H1 (cell line): ENCODE measurements at regions not wholly inside any gene's neighbourhood (a gene's known extent, or its start where the extent isn't known, plus 50 kb on each side); places are given as distances from the start of the nearest gene placed in this dataset.

Experiments
- BRCA1 ChIP-seq: IDR thresholded peaks from 2 replicates; pipeline ENCODE4 v1.6.1; 2012; ENCODE audit warnings: low read depth, low read length, improper control_type of control experiment
- CEBPB ChIP-seq: IDR thresholded peaks from 2 replicates; pipeline ENCODE4 v1.6.1; 2012; ENCODE audit warnings: low read depth, low read length
- KDM1A ChIP-seq: fragments of 200-600, 300-600 bp; sonication (generic); IDR thresholded peaks from 2 replicates; pipeline ENCODE4 v1.7.1; 2016; ENCODE audit warnings: mild to moderate bottlenecking, low read length, borderline replicate concordance
- NRF1 ChIP-seq: IDR thresholded peaks from 2 replicates; pipeline ENCODE4 v1.6.1; 2011; ENCODE audit warnings: mild to moderate bottlenecking, low read depth, low read length, improper control_type of control experiment
- RXRA ChIP-seq: IDR thresholded peaks from 2 replicates; pipeline ENCODE4 v1.6.1; 2011; ENCODE audit warnings: low read depth, mild to moderate bottlenecking, low read length, moderate library complexity; ENCODE audit not compliant: insufficient read depth
- SP2 ChIP-seq: IDR thresholded peaks from 2 replicates; pipeline ENCODE4 v1.6.1; 2012; ENCODE audit warnings: mild to moderate bottlenecking, low read length, inconsistent platforms
- SP4 ChIP-seq: IDR thresholded peaks from 2 replicates; pipeline ENCODE4 v1.6.1; 2012; ENCODE audit warnings: low read length, inconsistent platforms
- SRF ChIP-seq: IDR thresholded peaks from 2 replicates; pipeline ENCODE4 v1.6.1; 2011; ENCODE audit warnings: mild to moderate bottlenecking, low read depth, low read length, moderate library complexity
- SUZ12 ChIP-seq: fragments of 200-600 bp; sonication (generic); IDR thresholded peaks from 2 replicates; pipeline ENCODE4 v1.6.1; 2012; ENCODE audit warnings: mild to moderate bottlenecking, inconsistent platforms, low read length, moderate library complexity, mixed read lengths
- TCF12 ChIP-seq: IDR thresholded peaks from 2 replicates; pipeline ENCODE4 v1.6.1; 2011; ENCODE audit warnings: low read depth, mild to moderate bottlenecking, low read length
- ZNF274 ChIP-seq: IDR thresholded peaks from 2 replicates; pipeline ENCODE4 v1.7.0; 2012; ENCODE audit warnings: low read length, borderline replicate concordance; ENCODE audit errors: extremely low read depth
- TF ChIP-seq, protein P1 (sequence below): fragments of 300-600 bp; sonication (generic); IDR thresholded peaks from 2 replicates; pipeline ENCODE4 v1.7.1; 2012; ENCODE audit warnings: low read length, moderate library complexity, mild to moderate bottlenecking, inconsistent platforms; ENCODE audit not compliant: insufficient replicate concordance

- TF ChIP-seq, protein P1, sequence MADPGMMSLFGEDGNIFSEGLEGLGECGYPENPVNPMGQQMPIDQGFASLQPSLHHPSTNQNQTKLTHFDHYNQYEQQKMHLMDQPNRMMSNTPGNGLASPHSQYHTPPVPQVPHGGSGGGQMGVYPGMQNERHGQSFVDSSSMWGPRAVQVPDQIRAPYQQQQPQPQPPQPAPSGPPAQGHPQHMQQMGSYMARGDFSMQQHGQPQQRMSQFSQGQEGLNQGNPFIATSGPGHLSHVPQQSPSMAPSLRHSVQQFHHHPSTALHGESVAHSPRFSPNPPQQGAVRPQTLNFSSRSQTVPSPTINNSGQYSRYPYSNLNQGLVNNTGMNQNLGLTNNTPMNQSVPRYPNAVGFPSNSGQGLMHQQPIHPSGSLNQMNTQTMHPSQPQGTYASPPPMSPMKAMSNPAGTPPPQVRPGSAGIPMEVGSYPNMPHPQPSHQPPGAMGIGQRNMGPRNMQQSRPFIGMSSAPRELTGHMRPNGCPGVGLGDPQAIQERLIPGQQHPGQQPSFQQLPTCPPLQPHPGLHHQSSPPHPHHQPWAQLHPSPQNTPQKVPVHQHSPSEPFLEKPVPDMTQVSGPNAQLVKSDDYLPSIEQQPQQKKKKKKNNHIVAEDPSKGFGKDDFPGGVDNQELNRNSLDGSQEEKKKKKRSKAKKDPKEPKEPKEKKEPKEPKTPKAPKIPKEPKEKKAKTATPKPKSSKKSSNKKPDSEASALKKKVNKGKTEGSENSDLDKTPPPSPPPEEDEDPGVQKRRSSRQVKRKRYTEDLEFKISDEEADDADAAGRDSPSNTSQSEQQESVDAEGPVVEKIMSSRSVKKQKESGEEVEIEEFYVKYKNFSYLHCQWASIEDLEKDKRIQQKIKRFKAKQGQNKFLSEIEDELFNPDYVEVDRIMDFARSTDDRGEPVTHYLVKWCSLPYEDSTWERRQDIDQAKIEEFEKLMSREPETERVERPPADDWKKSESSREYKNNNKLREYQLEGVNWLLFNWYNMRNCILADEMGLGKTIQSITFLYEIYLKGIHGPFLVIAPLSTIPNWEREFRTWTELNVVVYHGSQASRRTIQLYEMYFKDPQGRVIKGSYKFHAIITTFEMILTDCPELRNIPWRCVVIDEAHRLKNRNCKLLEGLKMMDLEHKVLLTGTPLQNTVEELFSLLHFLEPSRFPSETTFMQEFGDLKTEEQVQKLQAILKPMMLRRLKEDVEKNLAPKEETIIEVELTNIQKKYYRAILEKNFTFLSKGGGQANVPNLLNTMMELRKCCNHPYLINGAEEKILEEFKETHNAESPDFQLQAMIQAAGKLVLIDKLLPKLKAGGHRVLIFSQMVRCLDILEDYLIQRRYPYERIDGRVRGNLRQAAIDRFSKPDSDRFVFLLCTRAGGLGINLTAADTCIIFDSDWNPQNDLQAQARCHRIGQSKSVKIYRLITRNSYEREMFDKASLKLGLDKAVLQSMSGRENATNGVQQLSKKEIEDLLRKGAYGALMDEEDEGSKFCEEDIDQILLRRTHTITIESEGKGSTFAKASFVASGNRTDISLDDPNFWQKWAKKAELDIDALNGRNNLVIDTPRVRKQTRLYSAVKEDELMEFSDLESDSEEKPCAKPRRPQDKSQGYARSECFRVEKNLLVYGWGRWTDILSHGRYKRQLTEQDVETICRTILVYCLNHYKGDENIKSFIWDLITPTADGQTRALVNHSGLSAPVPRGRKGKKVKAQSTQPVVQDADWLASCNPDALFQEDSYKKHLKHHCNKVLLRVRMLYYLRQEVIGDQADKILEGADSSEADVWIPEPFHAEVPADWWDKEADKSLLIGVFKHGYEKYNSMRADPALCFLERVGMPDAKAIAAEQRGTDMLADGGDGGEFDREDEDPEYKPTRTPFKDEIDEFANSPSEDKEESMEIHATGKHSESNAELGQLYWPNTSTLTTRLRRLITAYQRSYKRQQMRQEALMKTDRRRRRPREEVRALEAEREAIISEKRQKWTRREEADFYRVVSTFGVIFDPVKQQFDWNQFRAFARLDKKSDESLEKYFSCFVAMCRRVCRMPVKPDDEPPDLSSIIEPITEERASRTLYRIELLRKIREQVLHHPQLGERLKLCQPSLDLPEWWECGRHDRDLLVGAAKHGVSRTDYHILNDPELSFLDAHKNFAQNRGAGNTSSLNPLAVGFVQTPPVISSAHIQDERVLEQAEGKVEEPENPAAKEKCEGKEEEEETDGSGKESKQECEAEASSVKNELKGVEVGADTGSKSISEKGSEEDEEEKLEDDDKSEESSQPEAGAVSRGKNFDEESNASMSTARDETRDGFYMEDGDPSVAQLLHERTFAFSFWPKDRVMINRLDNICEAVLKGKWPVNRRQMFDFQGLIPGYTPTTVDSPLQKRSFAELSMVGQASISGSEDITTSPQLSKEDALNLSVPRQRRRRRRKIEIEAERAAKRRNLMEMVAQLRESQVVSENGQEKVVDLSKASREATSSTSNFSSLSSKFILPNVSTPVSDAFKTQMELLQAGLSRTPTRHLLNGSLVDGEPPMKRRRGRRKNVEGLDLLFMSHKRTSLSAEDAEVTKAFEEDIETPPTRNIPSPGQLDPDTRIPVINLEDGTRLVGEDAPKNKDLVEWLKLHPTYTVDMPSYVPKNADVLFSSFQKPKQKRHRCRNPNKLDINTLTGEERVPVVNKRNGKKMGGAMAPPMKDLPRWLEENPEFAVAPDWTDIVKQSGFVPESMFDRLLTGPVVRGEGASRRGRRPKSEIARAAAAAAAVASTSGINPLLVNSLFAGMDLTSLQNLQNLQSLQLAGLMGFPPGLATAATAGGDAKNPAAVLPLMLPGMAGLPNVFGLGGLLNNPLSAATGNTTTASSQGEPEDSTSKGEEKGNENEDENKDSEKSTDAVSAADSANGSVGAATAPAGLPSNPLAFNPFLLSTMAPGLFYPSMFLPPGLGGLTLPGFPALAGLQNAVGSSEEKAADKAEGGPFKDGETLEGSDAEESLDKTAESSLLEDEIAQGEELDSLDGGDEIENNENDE = no peak
- TF ChIP-seq RXRA (no peak), SRF (no peak), CEBPB (no peak), KDM1A (no peak), TCF12 (no peak), SP4 (no peak), SP2 (no peak), NRF1 (no peak), BRCA1 (no peak), ZNF274 (no peak), SUZ12 (no peak)
Observed at GRCh38 chr14:40682131-40682913, 924.4 kb upstream of the LRFN5 start (continued).
